DND-41 (cell line): ENCODE measurements at regions not wholly inside any gene's neighbourhood (a gene's known extent, or its start where the extent isn't known, plus 50 kb on each side); places are given as distances from the start of the nearest gene placed in this dataset.
A peak's percentile ranks its signal among the peaks of the same experiment; 100 is the strongest.

ENCODE experiments used
- EZH2 ChIP-seq: IDR thresholded peaks from 3 replicates; pipeline ENCODE4 v1.6.1; 2012; ENCODE audit warnings: borderline replicate concordance, low read depth, mild to moderate bottlenecking, moderate library complexity, low read length, inconsistent platforms; ENCODE audit not compliant: severe bottlenecking
- TF ChIP-seq, protein P1 (sequence below): IDR thresholded peaks from 2 replicates; pipeline ENCODE4 v1.5.1; 2012; ENCODE audit warnings: borderline replicate concordance, low read length, moderate library complexity, mild to moderate bottlenecking; ENCODE audit not compliant: poor library complexity, severe bottlenecking; ENCODE audit errors: extremely low read depth

DNA sequence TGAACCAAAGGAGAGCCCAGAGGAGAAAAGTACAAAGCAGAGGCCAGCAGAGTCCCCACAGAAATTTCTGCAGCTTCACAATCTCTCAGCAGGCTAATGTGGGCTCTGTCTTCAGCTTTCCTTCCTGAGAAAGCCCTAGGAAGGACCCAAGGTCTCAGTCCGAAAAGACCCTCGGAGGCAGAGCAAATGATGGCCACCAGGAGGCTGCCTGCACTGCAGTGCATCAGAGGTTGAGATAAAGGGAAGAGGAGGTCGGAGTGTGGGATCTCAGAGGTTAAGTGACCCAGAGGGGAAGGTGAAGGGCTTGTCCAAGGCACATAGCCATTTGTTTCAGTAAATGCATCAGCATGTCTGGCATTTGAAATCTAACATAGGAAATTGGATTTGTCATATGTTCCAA lies 299.1 kb upstream of the SLC14A2 start:
- TF ChIP-seq, protein P1, sequence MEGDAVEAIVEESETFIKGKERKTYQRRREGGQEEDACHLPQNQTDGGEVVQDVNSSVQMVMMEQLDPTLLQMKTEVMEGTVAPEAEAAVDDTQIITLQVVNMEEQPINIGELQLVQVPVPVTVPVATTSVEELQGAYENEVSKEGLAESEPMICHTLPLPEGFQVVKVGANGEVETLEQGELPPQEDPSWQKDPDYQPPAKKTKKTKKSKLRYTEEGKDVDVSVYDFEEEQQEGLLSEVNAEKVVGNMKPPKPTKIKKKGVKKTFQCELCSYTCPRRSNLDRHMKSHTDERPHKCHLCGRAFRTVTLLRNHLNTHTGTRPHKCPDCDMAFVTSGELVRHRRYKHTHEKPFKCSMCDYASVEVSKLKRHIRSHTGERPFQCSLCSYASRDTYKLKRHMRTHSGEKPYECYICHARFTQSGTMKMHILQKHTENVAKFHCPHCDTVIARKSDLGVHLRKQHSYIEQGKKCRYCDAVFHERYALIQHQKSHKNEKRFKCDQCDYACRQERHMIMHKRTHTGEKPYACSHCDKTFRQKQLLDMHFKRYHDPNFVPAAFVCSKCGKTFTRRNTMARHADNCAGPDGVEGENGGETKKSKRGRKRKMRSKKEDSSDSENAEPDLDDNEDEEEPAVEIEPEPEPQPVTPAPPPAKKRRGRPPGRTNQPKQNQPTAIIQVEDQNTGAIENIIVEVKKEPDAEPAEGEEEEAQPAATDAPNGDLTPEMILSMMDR, result peak; percentile 21
- no peak for TF ChIP-seq EZH2
